ENCODE measurements at regions not wholly inside any gene's neighbourhood (a gene's known extent, or its start where the extent isn't known, plus 50 kb on each side); places are given as distances from the start of the nearest gene placed in this dataset.

DNA sequence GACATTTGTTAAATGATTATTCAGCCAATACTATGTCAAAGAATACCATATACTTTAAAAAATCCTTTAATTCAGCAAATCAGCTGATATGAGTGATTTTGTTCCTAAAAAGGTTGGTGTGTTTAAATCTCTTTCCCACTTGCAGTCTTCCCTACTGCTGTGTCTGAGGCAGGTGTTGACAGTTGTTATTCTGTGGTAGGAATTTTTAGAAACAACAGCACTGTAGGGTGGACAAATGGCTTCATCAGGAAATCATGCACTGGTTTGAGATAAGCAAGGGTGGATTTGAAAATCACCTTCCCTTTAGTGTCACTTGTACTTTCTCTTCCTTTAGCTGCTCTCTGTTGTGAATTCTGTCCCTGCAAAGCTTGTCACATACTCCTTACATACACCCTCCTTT, 213.7 kb upstream of the SGK1 start:
- TF ChIP-seq, protein P1, sequence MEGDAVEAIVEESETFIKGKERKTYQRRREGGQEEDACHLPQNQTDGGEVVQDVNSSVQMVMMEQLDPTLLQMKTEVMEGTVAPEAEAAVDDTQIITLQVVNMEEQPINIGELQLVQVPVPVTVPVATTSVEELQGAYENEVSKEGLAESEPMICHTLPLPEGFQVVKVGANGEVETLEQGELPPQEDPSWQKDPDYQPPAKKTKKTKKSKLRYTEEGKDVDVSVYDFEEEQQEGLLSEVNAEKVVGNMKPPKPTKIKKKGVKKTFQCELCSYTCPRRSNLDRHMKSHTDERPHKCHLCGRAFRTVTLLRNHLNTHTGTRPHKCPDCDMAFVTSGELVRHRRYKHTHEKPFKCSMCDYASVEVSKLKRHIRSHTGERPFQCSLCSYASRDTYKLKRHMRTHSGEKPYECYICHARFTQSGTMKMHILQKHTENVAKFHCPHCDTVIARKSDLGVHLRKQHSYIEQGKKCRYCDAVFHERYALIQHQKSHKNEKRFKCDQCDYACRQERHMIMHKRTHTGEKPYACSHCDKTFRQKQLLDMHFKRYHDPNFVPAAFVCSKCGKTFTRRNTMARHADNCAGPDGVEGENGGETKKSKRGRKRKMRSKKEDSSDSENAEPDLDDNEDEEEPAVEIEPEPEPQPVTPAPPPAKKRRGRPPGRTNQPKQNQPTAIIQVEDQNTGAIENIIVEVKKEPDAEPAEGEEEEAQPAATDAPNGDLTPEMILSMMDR (IDR thresholded peaks at IDR 0.05), result no peak
- no peak for TF ChIP-seq POLR2AphosphoS5 (IDR thresholded peaks at IDR 0.05)
- TF ChIP-seq EP300 (IDR thresholded peaks at IDR 0.05), result no peak
